ENCODE measurements at regions not wholly inside any gene's neighbourhood (a gene's known extent, or its start where the extent isn't known, plus 50 kb on each side); places are given as distances from the start of the nearest gene placed in this dataset.

GRCh38 chr3:159146856-159147435 lies 345.1 kb downstream of the MFSD1 start:
- TF ChIP-seq CTCF (IDR thresholded peaks at IDR 0.05; ENCODE audit: low read depth, low read length) (no peak), MAX (IDR thresholded peaks at IDR 0.05; ENCODE audit: low read depth, low read length) (no peak)

All from NB4 (cell line).